WTC11 (cell line): ENCODE measurements at regions not wholly inside any gene's neighbourhood (a gene's known extent, or its start where the extent isn't known, plus 50 kb on each side); places are given as distances from the start of the nearest gene placed in this dataset.
"Not testable (repeated sequence)": the region's sequence is repeated elsewhere in the genome, so short reads cannot be mapped to it uniquely, and the experiment has no call there.

Source experiments
- ATAC-seq: fragments of 200-7000 bp; cut with Tn5 transposase; 2 replicates; pipeline ENCODE4 v1.10.0; 2021; ENCODE audit warnings: mild to moderate bottlenecking, moderate library complexity
- CTCF ChIA-PET: fragments of 300-600 bp; sonication (Branson Sonifier 250); formaldehyde crosslinking; loops from one replicate; lab custom pipeline; 2021; ENCODE audit warnings: antibody characterized with exemption; lab: Charles Lee
- POLR2A ChIA-PET: fragments of 350-600 bp; sonication (Branson Sonifier 250); formaldehyde crosslinking; loops from one replicate; lab custom pipeline; 2021; ENCODE audit warnings: antibody characterized with exemption; lab: Charles Lee
- DNase-seq: peaks from one replicate; pipeline ENCODE4 v3.0.0; 2021; ENCODE audit warnings: low spot score
- H3K27ac Mint-ChIP-seq: 2 replicates; pipeline ENCODE4 v1.8.0; 2021; ENCODE audit warnings: mixed read lengths
- H3K27me3 Mint-ChIP-seq: 2 replicates; pipeline ENCODE4 v1.8.0; 2021; ENCODE audit warnings: low read depth, mild to moderate bottlenecking, moderate library complexity, mixed read lengths
- H3K36me3 Mint-ChIP-seq: 2 replicates; pipeline ENCODE4 v1.8.0; 2021; ENCODE audit warnings: mixed read lengths
- H3K4me1 Mint-ChIP-seq: 2 replicates; pipeline ENCODE4 v1.8.0; 2022; ENCODE audit warnings: mixed read lengths
- H3K4me3 Mint-ChIP-seq: 2 replicates; pipeline ENCODE4 v1.8.0; 2021; ENCODE audit warnings: mild to moderate bottlenecking, moderate library complexity, mixed read lengths
- H3K9me3 Mint-ChIP-seq: 2 replicates; pipeline ENCODE4 v1.8.0; 2021; ENCODE audit warnings: mixed read lengths
- ATF3 ChIP-seq: sonication (generic); formaldehyde crosslinking; conservative IDR thresholded peaks from 2 replicates; pipeline ENCODE4 v1.8.1; 2022; ENCODE audit warnings: mild to moderate bottlenecking, missing genetic modification reagents
- CBFB ChIP-seq: sonication (generic); formaldehyde crosslinking; IDR thresholded peaks from 2 replicates; pipeline ENCODE4 v1.8.1; 2022; ENCODE audit warnings: mild to moderate bottlenecking, low read depth, missing genetic modification reagents
- CREB1 ChIP-seq: sonication (generic); formaldehyde crosslinking; IDR thresholded peaks from 2 replicates; pipeline ENCODE4 v1.8.0; 2023; ENCODE audit warnings: mild to moderate bottlenecking, missing genetic modification reagents
- E2F4 ChIP-seq: sonication (generic); formaldehyde crosslinking; IDR thresholded peaks from 2 replicates; pipeline ENCODE4 v1.8.1; 2022; ENCODE audit warnings: low read depth, mild to moderate bottlenecking, moderate library complexity, missing genetic modification reagents, borderline replicate concordance
- ELF4 ChIP-seq: sonication (generic); formaldehyde crosslinking; IDR thresholded peaks from 2 replicates; pipeline ENCODE4 v1.8.1; 2022; ENCODE audit warnings: low read depth, mild to moderate bottlenecking, moderate library complexity, missing genetic modification reagents
- ETV6 ChIP-seq: sonication (generic); formaldehyde crosslinking; IDR thresholded peaks from 2 replicates; pipeline ENCODE4 v1.8.1; 2022; ENCODE audit warnings: mild to moderate bottlenecking, missing genetic modification reagents
- GABPB1 ChIP-seq: sonication (generic); formaldehyde crosslinking; IDR thresholded peaks from 2 replicates; pipeline ENCODE4 v1.8.1; 2023; ENCODE audit warnings: mild to moderate bottlenecking, missing genetic modification reagents
- KAT7 ChIP-seq: sonication (generic); formaldehyde crosslinking; IDR thresholded peaks from 2 replicates; pipeline ENCODE4 v1.8.1; 2023; ENCODE audit warnings: missing genetic modification reagents, mild to moderate bottlenecking, borderline replicate concordance
- MAX ChIP-seq: sonication (generic); formaldehyde crosslinking; IDR thresholded peaks from 2 replicates; pipeline ENCODE4 v1.8.0; 2022; ENCODE audit warnings: mild to moderate bottlenecking, missing genetic modification reagents
- NR2C2 ChIP-seq: sonication (generic); formaldehyde crosslinking; IDR thresholded peaks from 2 replicates; pipeline ENCODE4 v1.8.0; 2022; ENCODE audit warnings: mild to moderate bottlenecking, missing genetic modification reagents
- SP1 ChIP-seq: sonication (generic); formaldehyde crosslinking; conservative IDR thresholded peaks from 2 replicates; pipeline ENCODE4 v1.8.1; 2022; ENCODE audit warnings: missing genetic modification reagents
- TCF7 ChIP-seq: sonication (generic); formaldehyde crosslinking; IDR thresholded peaks from 2 replicates; pipeline ENCODE4 v1.8.0; 2022; ENCODE audit warnings: mild to moderate bottlenecking, low read depth, missing genetic modification reagents, moderate library complexity
- TEAD1 ChIP-seq: sonication (generic); formaldehyde crosslinking; IDR thresholded peaks from 2 replicates; pipeline ENCODE4 v1.8.0; 2022; ENCODE audit warnings: mild to moderate bottlenecking, missing genetic modification reagents
- TEAD4 ChIP-seq: sonication (generic); formaldehyde crosslinking; IDR thresholded peaks from 2 replicates; pipeline ENCODE4 v1.8.0; 2022; ENCODE audit warnings: mild to moderate bottlenecking, missing genetic modification reagents
- USF2 ChIP-seq: sonication (generic); formaldehyde crosslinking; IDR thresholded peaks from 2 replicates; pipeline ENCODE4 v1.8.1; 2023; ENCODE audit warnings: mild to moderate bottlenecking, missing genetic modification reagents, moderate library complexity
- ZBTB43 ChIP-seq: sonication (generic); formaldehyde crosslinking; IDR thresholded peaks from 2 replicates; pipeline ENCODE4 v1.8.1; 2023; ENCODE audit warnings: mild to moderate bottlenecking, missing genetic modification reagents
- ZNF416 ChIP-seq: fragments of 250-450 bp; sonication (Bioruptor Pico); IDR thresholded peaks from 2 replicates; pipeline ENCODE4 v1.9.0; 2021; ENCODE audit warnings: mild to moderate bottlenecking, inconsistent platforms
- ZNF425 ChIP-seq: fragments of 250-450 bp; sonication (Bioruptor Pico); conservative IDR thresholded peaks from 2 replicates; pipeline ENCODE4 v1.9.0; 2021; ENCODE audit warnings: mild to moderate bottlenecking

- H3K9me3 Mint-ChIP-seq, result no peaks in the 10 kb centered on the region
- CTCF ChIA-PET, result no interaction called here
- H3K27ac Mint-ChIP-seq, result no peak overlapping the region
- peaks cover 14% of the 10 kb centered on the region for H3K4me1 Mint-ChIP-seq
- no peak overlapping the region for H3K4me3 Mint-ChIP-seq
- TF ChIP-seq TEAD1 (no peak), ZNF416 (CRISPR knock-in tag) (no peak), CBFB (CRISPR knock-in tag) (no peak), ATF3 (CRISPR knock-in tag) (no peak), ZNF425 (CRISPR knock-in tag) (no peak), ETV6 (CRISPR knock-in tag) (no peak), MAX (no peak), E2F4 (no peak), GABPB1 (no peak), USF2 (CRISPR knock-in tag) (no peak), NR2C2 (no peak), ZBTB43 (CRISPR knock-in tag) (no peak), TEAD4 (CRISPR knock-in tag) (no peak), KAT7 (no peak), CREB1 (no peak), SP1 (CRISPR knock-in tag) (no peak), TCF7 (CRISPR knock-in tag) (no peak), ELF4 (CRISPR knock-in tag) (no peak)
- H3K36me3 Mint-ChIP-seq, result no peaks in the 10 kb centered on the region
- DNase-seq (no peak), ATAC-seq (no peak)
- no peaks in the 10 kb centered on the region for H3K27me3 Mint-ChIP-seq
- POLR2A ChIA-PET, result interaction anchor here (0.5 kb wide), 1 partner anchor 484 kb away, joined by 3 read pairs; no protein-coding TSS in a partner anchor
Measured at GRCh38 chr11:80700386-80700785, 1259.6 kb upstream of the TENM4 start.

- ATAC-seq, result 0 out of 2 replicates have a peak, but pooled peaks have one; percentile 34
- CTCF ChIA-PET, H3K27me3 Mint-ChIP-seq, H3K27ac Mint-ChIP-seq, H3K36me3 Mint-ChIP-seq, DNase-seq, H3K4me3 Mint-ChIP-seq, H3K9me3 Mint-ChIP-seq: not testable (repeated sequence)
- POLR2A ChIA-PET, result interaction anchor here (0.5 kb wide), 1 partner anchor 483 kb away, joined by 3 read pairs; no protein-coding TSS in a partner anchor
- H3K4me1 Mint-ChIP-seq, result peaks cover 14% of the 10 kb centered on the region
Measured at GRCh38 chr11:80699406-80700177, 1258.8 kb upstream of the TENM4 start.
